Stimulated activated CD4-positive, alpha-beta T cell treated with anti-CD3 and anti-CD28 coated beads, Interleukin-2, amount 100 ng/mL, for 48 hours (primary cell): ENCODE measurements at regions not wholly inside any gene's neighbourhood (a gene's known extent, or its start where the extent isn't known, plus 50 kb on each side); places are given as distances from the start of the nearest gene placed in this dataset.
"Not testable (repeated sequence)": the region's sequence is repeated elsewhere in the genome, so short reads cannot be mapped to it uniquely, and the experiment has no call there.

Source experiments
- DNase-seq, 2 donors: peaks; one replicate each; pipeline ENCODE4 v3.0.0-alpha.2; 2020

DNA sequence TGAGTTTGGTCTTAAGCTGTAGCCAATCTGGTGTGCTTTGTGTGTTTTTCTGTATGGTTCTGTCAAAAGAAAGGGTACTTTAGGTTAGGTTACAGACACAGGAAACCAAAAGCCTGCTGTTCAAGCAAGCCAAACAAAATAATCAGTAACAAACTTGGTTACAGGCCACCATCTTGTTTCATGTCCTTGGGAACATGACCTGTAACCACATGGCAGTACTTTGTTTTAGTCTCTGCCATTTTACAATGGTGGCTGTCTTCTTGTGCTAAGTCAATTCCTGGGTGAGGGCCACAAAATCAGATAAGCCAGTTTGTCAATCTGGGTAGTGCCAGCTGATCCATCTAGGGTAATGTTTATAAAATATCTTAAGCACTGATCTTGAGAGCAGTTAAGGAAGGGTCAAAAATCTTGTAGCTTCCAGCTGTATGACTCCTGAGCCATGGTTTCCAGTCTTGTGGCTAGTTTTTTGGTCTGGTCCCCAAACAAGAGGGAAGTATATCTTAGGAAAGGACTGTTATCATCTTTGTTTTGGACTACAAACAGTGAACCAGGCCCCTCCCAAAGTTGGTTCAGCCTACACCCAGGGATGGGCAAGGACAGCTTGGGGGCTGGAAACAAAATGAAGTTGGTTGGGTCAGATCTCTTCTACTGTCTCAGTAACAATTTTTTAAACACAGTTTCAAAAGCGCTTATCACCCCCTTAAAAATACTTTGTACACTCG is 90.0 kb downstream of the IGLL5 start:
- DNase-seq = no peak

DNA sequence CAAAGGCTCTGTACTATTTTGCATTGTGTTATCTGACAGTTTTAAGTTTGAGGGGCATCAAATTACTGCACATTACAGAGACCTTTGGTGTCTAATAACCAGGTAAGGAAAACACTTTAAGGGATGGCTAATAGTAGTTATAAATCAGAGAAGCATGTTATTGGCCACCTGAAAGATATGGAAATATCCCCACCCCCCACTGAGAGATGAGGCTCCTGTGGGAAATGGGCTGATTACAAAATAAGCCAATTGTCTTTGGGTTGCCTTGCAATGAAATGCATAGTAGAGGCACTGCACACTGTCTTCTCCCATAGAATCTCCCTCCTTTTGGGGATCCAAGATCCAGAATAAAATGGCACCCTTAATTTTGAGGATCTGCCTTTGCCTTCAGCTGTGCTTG is 91.0 kb downstream of the IGLL5 start:
- no peak for DNase-seq

DNA sequence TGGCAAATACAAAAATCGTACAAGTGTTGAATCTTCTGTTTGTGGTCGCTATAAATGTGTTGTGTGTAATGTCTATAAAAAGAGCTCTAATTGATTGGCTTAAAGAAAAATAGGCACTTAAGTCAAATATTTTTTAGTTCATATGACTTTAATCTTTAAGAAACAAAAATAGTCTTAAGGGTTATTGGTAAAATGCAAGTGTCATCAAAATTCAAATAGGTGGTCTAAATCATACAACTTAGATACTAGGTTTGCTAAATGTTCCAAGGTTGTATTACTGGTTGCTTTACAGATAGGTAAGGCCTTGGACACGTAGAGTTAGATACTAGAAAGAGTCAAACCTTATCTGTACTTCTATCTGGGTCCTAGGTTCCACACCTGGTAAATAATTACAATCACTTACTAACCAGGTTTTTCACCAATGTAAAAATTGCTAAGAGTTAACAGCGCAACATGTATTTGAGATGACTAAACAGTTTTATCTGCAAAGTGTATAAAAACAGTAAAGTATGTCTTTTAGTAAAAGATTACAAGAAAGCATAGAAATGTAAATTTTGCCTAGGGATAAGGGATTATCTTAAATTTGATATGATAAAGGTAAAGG is 91.1 kb upstream of the GNAZ start:
- no peak for DNase-seq

DNA sequence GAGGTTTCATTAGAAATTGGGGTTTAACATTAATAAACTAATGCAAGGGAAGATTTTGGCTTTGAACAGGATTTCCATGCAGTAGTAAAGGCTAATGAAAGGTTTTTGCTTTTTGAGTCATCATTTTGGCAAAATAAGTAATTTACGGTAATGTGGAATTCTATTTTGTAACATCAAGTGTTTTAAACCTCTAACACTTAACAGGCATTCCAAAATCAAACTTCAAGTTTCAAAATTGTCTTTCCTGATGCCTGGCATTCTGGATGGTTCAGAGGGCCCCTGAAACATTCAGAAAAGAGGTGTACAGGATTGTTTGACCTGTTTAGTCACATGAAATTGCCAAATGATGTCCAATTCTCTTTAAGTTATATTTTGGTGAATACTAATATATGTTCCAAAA is 90.4 kb upstream of the GNAZ start:
- DNase-seq = no peak

DNA sequence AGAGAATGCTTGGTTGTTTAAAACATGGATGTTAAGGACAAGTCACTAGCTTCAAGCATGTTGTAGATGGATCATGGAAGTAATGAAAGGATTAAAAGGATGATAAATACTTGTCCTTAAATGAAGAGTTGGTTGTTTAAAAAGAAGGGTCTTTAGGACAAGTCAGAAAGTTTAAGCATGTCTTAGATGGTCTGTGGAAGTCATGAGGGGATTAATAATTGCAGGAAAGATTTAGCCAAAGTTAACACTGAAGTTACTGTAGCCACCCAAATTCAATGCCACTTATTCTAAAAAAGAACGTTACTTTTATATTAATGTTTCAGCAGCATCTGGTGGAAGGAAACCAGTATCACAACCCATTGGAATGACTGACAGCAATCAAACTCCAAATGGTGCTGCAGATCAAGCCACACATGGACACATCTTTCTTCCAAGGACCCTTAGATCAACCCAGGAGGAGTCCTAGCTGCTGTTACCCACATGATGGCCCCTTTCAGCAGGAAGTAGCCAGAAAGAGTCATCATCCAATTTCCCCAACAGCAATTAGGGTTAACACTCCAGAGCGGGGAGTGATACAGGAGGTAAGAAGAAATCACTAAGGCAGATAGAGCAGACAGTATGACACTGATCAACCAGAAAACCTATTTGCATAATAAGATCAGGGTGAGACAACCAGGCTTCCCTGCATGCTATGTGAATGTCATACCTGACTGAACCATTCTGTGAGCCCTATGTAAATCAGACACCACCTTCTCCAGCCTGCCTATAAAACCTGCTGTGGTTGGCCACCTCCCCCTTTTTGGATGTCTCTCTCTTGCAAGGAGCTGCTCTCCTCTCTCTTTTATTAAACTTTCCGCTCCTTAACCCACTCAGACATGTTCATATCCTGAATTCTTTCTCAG is 88.4 kb upstream of the GNAZ start:
- no peak for DNase-seq

DNA sequence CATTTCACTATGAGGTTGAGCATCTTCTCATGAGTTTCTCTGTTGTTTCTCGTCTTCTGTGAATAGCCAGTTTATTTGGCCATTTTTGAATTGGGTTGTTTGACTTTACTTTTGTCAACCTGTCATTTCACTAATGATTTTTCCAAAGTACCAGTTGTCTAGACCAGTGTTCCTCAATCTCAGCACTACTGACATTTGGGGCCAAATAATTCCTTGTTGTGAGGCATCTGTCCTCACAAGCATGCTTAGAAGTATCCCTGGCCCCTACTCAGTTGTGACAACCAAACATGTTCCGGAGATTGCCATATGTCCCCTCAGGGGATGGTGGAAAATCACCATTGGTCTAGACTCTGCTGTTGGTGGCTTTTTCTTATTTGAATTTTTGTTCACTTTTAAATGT is 87.7 kb upstream of the GNAZ start:
- DNase-seq = no peak

DNA sequence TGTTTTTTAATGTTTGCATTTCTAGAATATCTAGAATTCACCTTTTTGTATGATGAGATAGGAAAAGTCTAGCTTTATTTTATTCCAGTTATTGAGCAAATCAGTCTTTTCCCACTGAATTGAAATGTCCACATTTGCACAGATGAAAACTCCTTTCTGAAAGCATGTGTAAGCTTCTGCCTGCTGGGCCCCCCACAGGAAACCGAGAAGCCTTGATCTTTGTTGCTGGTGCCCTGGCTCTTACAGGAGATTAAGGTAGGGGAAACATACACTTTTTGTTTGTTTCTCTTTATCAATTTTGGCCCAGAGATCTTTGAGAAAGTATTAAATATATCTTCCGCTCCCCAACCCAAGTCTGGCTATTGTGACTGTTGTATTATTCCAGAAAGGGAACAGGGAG is 87.2 kb upstream of the GNAZ start:
- no peak for DNase-seq

DNA sequence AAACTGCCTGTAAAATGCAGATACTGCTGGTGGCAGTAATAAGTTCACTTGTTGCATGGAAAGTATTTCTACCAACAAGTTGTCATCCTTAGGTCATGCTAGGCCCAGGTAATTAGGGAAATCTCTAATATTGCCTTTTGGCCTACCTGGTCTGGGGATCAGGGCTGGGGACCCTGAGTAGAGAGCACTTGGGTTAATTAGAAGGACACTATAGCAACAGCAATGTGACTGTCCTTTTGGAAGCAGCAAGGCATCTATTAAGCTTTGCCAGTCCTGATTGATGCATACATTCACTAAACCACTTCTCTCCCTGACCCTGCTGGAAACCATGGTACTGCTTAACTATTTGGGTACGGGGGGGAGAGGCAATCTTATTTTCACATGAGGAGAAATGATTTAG is 86.5 kb upstream of the GNAZ start:
- no peak for DNase-seq

DNA sequence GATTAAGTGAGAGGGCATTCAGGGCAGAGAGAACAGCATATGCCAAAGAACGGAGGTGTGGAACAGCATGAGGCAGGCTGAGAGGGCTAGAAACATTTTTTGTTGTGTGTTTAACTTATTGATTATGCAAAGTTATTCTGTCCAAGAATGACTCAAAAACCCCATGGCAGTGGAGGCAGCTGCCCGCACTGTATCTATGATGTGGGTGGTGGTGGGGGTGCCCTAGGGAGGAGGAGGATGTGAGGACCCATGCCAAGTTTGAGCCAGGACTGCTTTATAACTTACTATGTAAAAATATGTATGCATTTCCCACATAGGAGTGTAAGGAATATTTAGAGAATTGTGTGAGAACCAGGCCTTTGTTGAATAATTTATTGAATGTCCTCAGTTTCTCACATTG is 85.4 kb upstream of the GNAZ start:
- DNase-seq = no peak

DNA sequence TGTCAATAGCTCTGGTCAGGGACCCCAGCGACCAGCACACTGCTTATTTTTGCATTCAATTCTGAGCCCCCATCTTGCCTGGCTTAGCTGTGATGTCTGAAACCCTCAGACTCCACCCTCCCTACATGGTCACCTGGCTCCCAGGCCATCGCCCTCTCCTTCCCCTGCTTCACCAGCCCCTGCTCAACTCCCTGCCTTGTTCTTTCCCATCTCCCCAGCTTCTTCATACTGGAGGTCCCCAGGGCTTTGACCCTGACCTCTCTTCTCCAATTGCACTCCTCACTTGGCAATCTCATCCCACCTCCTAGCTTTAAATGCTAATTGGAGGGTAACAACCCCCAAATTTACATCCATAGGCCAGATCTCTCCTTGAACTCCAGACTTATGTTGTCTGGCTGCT is 84.3 kb upstream of the GNAZ start:
- no peak for DNase-seq

DNA sequence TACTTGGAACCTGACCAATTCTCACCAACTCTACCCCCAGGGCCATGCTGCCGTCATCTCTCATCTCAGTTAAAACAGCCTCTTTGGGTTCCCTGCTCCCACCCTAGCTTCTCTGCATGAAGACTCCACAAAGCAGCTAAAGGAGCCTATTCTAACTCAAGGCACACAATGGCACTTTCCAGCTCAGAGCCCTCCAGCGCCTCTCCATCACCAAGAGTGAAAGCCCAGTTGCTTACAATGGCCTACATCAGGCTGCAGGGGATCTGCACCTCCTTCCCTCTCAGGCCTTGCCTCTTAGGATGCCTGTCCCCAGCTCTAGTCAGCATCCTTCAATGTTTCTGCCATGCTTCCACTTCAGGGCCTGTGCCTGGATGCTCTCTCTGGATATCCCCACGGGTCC is 83.7 kb upstream of the GNAZ start:
- no peak for DNase-seq

DNA sequence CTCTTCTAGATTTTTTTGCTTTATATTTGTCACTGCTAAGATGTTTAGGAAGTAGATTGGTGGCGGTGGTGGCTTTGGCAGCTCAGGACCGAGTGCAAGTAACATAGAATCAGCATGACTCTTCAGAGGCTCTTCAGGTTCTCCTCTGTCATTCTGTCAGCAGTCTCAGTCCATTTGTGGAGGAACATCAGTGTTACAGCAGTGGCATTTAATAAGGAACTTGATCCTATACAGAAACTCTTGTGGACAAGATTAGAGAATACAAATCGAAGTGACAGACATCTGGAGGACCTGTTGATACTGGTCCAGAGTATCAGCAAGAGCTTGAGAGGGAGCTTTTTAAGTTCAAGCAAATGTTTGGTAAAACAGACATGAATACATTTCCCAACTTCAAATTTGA is 82.2 kb upstream of the GNAZ start:
- DNase-seq = no peak

DNA sequence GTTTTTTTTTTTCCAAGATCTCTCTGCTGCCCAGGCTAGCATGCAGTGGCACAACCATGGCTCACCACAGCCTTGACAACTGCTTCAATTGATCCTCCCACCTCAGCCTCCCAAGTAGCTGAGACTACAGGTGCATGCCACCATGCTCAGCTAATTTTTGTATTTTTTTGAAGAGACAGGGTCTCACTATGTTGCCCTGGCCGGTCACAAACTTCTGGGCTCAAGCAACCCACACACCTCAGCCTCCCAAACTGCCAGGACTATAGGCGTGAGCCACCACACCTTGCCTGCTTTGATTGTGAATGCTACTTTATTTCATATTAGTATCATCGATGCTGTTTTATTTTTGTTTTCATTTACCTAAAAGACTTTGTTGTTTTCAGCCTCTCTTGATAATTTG is 81.5 kb upstream of the GNAZ start:
- DNase-seq = no peak

DNA sequence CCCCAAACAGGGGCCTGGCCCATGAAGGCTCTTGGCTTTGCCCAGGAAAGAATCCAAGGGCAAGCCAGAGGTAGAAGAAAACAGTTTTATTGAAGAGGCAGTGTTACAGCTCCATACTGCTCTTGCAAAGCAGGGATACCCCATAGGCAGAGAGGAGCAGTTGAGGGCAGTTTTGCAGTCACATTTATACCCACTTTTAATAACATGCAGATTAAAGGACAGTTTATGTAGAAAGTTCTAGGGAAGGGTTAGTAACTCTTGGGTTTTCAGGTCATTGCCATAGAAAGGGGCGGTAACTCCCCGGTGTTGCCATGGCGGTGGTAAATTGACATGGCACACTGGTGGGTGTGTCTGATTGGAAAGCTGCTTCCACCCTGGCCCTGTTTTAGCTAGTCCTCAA is 80.5 kb upstream of the GNAZ start:
- no peak for DNase-seq

DNA sequence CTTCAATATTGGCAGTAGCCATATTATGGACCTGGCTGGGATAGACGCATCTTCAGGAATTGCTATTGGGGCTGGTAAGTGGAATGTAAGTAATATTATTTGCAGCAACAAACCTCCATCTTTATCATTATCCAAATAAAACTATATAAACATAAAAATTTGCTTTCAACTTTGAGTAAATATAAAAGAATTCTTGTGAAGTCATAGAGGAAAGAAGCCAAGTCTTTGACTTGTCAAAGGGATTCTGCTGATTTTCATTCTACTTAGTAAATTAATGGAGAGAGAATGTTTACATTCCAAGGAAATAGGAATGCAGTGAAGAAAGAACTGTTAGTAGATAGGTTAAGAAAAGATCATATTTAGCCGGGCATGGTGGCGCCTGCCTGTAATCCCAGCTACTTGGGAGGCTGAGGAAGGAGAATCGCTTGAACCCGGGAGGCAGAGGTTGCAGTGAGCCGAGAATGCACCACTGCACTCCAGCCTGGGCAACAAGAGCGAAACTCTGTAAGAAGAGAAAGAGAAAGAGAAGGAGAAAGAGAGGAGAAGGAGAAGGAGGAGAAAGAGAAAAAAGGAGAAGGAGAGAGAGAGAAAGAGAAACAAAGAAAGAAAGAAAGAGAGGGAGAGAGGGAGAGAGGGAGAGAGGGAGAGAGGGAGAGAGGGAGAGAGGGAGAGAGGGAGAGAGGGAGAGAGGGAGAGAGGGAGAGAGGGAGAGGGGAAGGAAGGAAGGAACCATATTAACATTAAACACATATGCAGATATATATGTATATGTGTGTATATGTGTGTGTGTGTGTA is 79.4 kb upstream of the GNAZ start:
- not testable (repeated sequence) for DNase-seq

DNA sequence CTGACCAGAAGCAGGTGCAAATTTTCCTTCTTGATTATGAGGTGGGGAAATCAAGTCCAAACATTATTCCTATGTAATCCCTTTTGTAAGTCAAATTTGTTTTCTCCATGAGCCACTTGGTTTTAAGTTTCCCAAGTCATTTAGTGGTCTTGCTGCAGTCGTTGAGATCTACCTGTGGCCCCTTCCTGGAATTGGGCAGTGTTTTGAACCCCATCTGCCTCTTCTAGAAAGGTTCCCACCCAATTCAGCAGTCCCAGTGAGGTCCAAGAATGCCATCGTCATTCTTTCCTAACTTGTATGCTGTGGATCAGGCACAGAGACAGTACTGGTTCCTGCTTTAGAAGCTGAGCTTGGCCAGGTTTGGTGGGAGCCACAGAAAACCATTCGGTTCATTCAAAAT is 77.8 kb upstream of the GNAZ start:
- DNase-seq = no peak

DNA sequence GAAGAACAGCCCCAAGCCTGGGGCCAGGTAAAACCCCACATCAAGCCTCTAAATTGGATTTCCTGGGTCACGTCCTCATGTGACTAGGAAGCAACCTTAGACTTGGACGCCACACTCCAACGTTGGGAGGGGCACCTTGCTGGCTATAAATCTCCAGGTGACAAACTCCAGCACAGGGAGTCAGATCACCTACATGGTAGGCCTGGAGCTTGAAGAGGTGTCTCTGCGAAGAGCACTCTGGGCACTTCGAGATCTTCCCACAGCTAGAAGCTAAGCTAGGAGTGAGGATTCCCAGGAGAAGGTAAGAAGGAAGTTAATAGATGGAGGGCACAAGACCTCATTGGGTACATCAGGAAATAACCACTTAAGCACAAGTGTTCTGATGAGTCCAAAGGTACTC is 77.1 kb upstream of the GNAZ start:
- DNase-seq = no peak

DNA sequence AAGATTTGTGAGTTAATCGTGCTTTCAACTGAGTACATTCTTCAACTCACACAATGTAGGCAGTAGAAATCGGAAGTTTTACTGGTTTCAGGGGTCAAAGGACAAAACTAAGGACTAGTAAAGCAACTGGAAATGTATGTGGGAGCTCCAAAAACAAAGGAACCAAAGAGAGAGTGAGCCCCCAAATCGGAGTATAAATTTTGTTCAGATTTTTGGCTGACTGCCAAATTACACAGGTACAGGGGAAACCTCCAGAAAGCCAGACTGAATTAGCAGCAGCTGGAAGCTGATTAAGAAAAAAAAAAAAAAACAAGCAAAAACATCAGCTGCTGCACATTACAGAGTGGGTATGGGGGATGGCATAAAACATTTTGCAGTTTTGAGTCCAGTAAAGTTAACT is 75.2 kb upstream of the GNAZ start:
- DNase-seq = no peak

DNA sequence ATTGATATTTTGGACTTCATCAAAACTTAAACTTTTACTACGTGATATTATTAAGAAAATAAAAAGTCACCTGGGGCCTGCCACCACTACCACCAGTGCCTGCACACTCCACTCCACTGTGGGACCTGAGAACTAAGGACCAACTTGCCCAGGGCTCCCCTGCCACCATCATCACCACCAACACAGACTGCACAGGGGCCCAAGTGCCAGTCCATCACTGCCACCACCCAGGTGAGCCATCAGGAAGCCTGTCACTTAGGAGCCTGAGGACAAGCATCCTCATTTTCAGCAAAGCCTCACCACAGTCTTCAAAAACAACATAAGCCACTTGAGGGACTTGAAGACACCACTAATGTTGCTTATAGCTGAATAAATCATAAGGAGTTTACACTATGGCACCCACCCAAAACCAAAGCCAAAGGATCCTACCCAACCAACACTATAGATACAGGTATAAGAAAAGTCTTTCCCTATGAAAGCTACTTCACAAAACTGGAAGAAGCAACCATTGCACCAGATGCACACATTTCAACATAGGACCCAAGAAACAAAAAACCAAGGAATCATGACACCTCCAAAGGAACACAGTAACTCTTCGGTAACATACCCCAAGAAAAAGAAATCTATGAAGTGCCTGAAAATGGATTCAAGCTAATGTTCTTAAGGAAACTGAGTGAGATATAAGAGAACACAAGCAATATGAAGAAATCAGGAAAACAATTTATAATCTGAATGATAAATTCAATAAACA is 73.6 kb upstream of the GNAZ start:
- DNase-seq = no peak

DNA sequence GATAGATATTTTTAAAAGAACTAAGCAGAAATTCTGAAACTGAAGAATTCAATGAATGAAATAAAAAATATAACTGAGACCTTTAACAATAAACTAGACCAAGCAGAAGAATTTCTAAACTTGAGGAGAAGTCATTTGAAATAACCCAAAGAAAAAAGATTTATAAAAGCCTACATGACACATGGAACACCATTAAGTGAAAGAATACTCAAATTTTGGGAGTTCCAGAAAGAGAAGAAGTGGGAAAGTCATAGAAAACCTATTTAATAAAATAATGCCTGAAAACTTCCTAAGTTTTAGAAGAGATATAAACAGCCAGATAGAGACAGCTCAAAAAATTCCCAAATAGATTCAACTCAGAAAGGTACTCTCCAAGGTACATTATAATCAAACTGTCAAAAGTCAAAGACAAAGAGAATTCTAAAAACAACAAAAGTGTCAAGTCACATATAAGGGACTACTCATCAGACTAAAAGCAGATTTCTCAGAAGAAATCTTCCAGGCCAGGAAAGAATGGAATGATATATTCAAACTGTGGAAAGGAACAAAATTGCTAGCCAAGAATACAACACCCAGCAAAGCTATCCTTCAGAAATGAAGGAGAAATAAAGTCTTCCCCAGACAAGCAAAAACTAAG is 72.9 kb upstream of the GNAZ start:
- DNase-seq = no peak

DNA sequence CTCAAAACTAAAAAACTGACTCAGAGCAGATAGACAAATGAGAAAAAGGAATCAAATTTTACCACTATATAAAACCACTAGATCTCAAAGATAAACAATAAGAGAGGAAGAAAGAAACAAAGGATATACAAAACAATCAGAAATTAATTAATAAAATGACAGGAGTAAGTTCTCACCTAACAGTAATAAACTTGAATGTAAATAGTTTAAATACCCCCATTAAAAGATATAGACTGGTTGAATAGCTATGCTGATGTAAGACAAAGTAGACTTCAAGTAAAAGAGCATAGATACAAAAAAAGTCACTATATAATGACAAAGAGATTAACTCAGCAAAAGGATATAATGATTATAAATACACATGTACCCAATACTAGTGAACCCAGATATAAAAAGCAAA is 72.3 kb upstream of the GNAZ start:
- no peak for DNase-seq

DNA sequence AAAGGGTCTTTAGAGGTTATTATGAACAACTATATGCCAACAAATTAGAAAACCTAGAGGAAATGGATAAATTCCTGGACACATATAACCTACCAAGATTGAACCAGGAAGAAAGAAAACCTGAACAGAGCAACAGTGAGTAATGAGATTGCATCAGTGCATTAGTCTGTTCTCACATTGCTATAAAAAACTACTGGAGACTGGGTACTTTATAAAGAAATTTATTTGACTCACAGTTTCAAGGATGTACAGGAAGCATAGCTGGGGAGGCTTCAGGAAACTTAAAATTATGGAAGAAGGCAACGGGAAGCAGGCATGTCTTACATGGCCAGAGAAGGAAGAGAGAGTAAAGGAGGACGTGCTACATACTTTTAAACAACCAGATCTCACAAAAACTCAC is 70.8 kb upstream of the GNAZ start:
- DNase-seq = no peak
